ENCODE measurements at regions not wholly inside any gene's neighbourhood (a gene's known extent, or its start where the extent isn't known, plus 50 kb on each side); places are given as distances from the start of the nearest gene placed in this dataset.
"Not testable (repeated sequence)": the region's sequence is repeated elsewhere in the genome, so short reads cannot be mapped to it uniquely, and the experiment has no call there.

DNA sequence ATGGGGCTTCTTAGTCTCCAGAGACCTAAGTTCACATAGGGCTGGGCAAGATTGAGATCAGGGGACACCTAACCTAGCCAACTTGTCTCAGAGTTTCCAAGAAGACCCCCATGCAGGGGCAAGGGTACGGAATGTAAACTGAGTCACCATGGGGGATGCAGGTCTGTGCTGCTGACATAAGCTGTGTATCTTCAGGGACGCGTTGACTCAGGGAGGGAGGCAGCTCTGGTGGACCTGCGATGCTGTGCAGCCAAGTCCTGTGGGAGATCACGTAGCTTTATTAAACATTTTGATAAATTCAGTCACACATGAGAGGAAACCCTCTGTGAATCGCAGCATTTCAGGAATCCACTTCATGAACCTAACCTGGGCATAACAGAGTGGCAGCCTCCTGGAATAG, 216.0 kb downstream of the ANKRD30B start:
- Mint-ChIP-seq H3K4me1 (no peaks in the 10 kb centered on the region), H3K36me3 (ENCODE audit: low read depth) (no peaks in the 10 kb centered on the region), H3K4me3 (no peak overlapping the region), H3K27me3 (no peaks in the 10 kb centered on the region), H3K27ac (no peak overlapping the region), H3K9me3 (no peaks in the 10 kb centered on the region)
- intact Hi-C loops (cut with micrococcal nuclease) = no loop called here
- ATAC-seq (ENCODE audit: low read depth) (no peak), DNase-seq (no peak)
- TF ChIP-seq, protein P1, sequence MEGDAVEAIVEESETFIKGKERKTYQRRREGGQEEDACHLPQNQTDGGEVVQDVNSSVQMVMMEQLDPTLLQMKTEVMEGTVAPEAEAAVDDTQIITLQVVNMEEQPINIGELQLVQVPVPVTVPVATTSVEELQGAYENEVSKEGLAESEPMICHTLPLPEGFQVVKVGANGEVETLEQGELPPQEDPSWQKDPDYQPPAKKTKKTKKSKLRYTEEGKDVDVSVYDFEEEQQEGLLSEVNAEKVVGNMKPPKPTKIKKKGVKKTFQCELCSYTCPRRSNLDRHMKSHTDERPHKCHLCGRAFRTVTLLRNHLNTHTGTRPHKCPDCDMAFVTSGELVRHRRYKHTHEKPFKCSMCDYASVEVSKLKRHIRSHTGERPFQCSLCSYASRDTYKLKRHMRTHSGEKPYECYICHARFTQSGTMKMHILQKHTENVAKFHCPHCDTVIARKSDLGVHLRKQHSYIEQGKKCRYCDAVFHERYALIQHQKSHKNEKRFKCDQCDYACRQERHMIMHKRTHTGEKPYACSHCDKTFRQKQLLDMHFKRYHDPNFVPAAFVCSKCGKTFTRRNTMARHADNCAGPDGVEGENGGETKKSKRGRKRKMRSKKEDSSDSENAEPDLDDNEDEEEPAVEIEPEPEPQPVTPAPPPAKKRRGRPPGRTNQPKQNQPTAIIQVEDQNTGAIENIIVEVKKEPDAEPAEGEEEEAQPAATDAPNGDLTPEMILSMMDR (IDR thresholded peaks at IDR 0.05) = no peak
- ChIA-PET CTCF (no interaction called here), POLR2A (no interaction called here)

DNA sequence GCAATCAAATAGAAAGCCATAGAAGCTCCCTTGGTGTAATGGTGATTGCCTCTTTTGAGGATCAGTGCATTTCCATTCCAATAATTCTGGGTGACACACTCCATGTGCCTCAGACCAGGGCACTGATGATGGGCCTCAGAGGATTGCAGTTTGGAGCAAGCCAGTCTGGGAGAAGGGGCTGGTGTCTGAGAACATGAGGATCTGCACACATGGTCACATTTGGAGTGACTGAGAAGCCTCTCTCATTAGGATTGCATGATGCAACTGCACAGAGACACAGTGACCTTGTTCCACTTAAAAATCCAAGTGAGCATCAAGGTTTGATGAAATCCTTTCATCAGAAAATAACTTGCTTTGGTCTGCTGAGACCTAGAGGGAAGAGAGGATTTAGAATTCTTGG, 216.4 kb downstream of the ANKRD30B start:
- DNase-seq = no peak
- ChIA-PET POLR2A (no interaction called here), CTCF (no interaction called here)
- Mint-ChIP-seq H3K36me3 (ENCODE audit: low read depth) (no peaks in the 10 kb centered on the region), H3K9me3 (no peaks in the 10 kb centered on the region), H3K4me3 (no peak overlapping the region), H3K27me3 (no peaks in the 10 kb centered on the region), H3K4me1 (no peaks in the 10 kb centered on the region), H3K27ac (no peak overlapping the region)
- intact Hi-C loops (cut with micrococcal nuclease) = no loop called here
- TF ChIP-seq, protein P1 (IDR thresholded peaks at IDR 0.05) = no peak
- no peak for ATAC-seq (ENCODE audit: low read depth)

- CTCF ChIA-PET; POLR2A ChIA-PET; intact Hi-C loops (cut with micrococcal nuclease); H3K4me3 Mint-ChIP-seq; ATAC-seq (ENCODE audit: low read depth); H3K27ac Mint-ChIP-seq; H3K4me1 Mint-ChIP-seq; H3K27me3 Mint-ChIP-seq; H3K9me3 Mint-ChIP-seq; H3K36me3 Mint-ChIP-seq (ENCODE audit: low read depth); DNase-seq: not testable (repeated sequence)
Measured at GRCh38 chr18:14964976-14965375, 217.0 kb downstream of the ANKRD30B start.

DNA sequence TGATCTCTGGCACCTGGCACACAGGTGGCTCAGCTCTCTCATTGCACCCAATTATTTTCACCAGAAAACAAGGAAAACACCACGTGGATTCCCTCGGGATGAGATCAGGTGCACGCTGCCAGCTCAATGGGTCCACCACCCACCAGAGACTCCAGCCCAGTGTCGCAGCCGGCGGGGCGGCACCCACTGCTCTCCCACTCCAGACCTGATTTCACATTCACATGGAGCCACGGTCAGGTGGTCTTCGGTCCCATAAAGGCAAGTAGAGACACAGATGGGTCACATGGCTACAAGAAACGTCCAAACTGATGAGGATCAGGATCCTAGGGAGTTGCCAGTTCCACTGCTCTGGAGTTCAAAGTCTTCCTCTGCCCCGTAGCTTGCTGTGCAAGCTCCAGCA, 217.6 kb downstream of the ANKRD30B start:
- H3K4me3 Mint-ChIP-seq = no peak overlapping the region
- DNase-seq (no peak), ATAC-seq (ENCODE audit: low read depth) (no peak)
- TF ChIP-seq, protein P1 (IDR thresholded peaks at IDR 0.05) = no peak
- no peaks in the 10 kb centered on the region for H3K4me1 Mint-ChIP-seq
- CTCF ChIA-PET = no interaction called here
- no peaks in the 10 kb centered on the region for H3K36me3 Mint-ChIP-seq (ENCODE audit: low read depth)
- H3K27me3 Mint-ChIP-seq = no peaks in the 10 kb centered on the region
- no peaks in the 10 kb centered on the region for H3K9me3 Mint-ChIP-seq
- POLR2A ChIA-PET = no interaction called here
- H3K27ac Mint-ChIP-seq = no peak overlapping the region
- intact Hi-C loops (cut with micrococcal nuclease) = no loop called here

- ATAC-seq (ENCODE audit: low read depth); intact Hi-C loops (cut with micrococcal nuclease); H3K4me1 Mint-ChIP-seq; CTCF ChIA-PET; H3K36me3 Mint-ChIP-seq (ENCODE audit: low read depth); H3K27ac Mint-ChIP-seq; H3K9me3 Mint-ChIP-seq; H3K4me3 Mint-ChIP-seq; DNase-seq; H3K27me3 Mint-ChIP-seq; POLR2A ChIA-PET: not testable (repeated sequence)
Measured at GRCh38 chr18:14967246-14967645, 219.3 kb downstream of the ANKRD30B start.

- Mint-ChIP-seq H3K4me3 (no peak overlapping the region), H3K36me3 (ENCODE audit: low read depth) (no peaks in the 10 kb centered on the region), H3K27ac (no peak overlapping the region), H3K9me3 (peaks cover 2% of the 10 kb centered on the region), H3K4me1 (no peaks in the 10 kb centered on the region), H3K27me3 (no peaks in the 10 kb centered on the region)
- ChIA-PET POLR2A (no interaction called here), CTCF (no interaction called here)
- ATAC-seq (ENCODE audit: low read depth) (no peak), DNase-seq (no peak)
- TF ChIP-seq, protein P1 (IDR thresholded peaks at IDR 0.05) = no peak
- intact Hi-C loops (cut with micrococcal nuclease) = no loop called here
Measured at GRCh38 chr18:14969500-14969899, 221.5 kb downstream of the ANKRD30B start.
